ENCODE measurements at regions not wholly inside any gene's neighbourhood (a gene's known extent, or its start where the extent isn't known, plus 50 kb on each side); places are given as distances from the start of the nearest gene placed in this dataset.

GRCh38 chr12:59031313-59031712 lies 111.0 kb upstream of the LRIG3 start:
- TF ChIP-seq CTCF (conservative IDR thresholded peaks at IDR 0.05; ENCODE audit: low read depth, low read length) (no peak), EZH2 (IDR thresholded peaks at IDR 0.05; ENCODE audit: borderline replicate concordance, low read depth, low read length, poor library complexity, severe bottlenecking) (no peak)
